ENCODE measurements at regions not wholly inside any gene's neighbourhood (a gene's known extent, or its start where the extent isn't known, plus 50 kb on each side); places are given as distances from the start of the nearest gene placed in this dataset.
A peak's percentile ranks its signal among the peaks of the same experiment; 100 is the strongest.
"Not testable (repeated sequence)": the region's sequence is repeated elsewhere in the genome, so short reads cannot be mapped to it uniquely, and the experiment has no call there.

DNA sequence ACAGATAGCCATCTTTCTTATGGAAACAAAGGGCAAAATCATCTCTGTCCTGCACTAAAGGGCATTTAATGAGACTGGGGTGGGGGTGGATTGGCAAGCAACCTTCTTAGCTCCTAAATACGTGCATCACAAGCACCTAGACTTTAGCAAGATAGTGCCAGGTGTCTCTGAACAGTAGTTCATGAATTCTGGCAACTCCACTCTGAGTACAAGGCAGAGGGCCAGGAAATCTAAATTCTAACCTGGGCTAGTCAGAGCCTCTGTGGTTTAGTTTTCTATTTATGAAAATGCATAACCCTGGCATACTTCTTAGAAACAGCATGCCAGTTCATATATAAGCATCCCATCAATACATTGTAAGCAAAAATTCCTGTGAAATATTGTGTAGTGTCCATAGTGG is 788.5 kb downstream of the MCTP2 start:
- DNase-seq, result no peak

GRCh38 chr15:95021816-95022215 is 790.5 kb downstream of the MCTP2 start:
- DNase-seq, result no peak

DNA sequence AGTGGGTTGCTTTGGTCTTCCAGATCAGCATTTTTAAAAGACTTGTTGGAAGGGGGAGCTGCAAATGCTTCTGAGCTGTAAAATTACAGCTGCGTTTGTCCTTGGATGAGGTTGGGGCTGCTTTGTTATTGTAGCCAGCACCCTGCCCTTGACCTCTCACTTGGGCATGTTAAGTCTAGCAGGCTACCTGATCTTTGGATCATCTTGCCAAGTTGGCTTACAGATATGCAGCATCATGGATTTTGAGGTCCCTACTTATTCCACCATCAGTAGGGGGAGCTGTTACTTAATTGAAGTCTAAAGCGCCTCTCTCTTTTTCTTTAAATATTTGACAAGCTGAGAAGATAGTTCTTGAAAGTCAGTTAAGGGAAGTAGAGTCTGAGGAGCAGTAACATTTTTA is 793.0 kb downstream of the MCTP2 start:
- peak in 1 of 2 donors; percentile 3 for DNase-seq

- DNase-seq, result no peak
Observed at GRCh38 chr15:95025924-95026728, 794.8 kb downstream of the MCTP2 start.

DNA sequence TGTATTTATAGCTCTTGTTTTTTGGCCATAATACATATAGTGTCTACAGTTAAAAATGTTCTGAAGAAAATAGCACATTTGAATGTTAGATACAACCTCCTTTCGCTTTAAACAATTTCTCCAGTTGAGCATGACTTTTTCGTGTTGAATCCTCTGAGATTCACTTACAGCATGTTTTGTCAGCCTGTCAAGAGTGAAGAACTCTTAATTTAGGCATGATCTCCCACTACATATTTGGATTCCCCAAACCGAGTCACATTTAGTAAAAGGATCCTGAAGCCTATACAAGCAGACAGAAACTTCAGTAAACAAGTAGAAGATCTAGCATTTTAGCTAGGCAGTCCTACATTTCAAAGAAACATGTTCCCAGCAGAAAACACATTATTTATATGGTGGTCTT is 796.6 kb downstream of the MCTP2 start:
- no peak for DNase-seq

DNA sequence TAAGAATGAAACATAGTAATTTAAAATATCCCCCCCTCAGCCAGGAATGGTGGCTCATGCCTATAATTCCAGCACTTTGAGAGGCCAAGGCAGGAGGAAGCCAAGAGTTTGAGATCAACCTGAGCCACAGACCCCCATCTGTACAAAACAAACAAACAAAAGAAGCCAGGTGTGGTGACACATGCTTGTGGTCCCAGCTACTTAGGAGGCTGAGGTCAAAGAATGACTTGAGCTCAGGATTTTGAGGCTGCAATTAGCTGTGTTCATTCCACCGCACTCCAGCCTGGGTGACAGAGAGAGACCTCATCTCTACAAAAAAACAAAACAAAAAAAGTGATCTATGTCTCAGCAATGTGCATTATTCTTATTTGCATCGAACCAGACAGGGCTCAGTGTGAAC is 800.8 kb downstream of the MCTP2 start:
- DNase-seq, result no peak

DNA sequence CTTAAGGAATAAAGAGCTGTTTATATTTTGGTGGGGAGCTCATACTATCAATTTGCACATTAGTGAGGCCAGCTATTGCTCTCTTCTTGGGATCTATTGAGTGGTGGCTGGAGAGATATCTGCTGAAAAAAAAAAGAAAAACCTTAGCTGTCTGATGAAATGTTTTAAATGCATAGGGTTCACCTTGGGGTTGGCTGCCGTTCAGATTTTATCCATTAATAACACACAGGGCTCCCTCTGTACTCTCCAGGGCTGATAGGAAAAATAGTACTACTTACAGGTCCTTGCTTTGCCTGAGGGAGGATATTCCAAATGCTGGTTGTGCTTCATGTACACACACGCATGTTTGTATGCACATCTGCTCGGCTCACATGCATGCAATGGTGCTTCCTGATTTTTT is 803.7 kb downstream of the MCTP2 start:
- DNase-seq, result no peak

DNA sequence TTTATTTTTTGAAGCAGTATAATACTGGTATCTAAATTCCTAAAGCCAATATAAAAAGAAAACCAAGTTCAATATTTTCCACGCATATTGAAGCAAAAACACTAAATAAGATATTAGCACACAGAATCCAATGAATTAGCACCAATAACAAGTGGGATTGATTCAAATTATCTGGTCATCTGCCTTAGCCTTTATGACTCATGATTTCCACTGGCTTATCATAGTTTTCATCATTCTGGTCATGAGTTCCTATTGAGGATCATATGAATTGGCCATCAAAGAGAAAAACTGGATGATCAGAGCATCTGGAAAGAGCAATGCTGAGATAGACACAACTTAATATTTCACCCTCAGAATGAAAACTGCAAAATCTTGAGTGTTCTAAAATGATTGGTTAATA is 809.9 kb downstream of the MCTP2 start:
- DNase-seq, result no peak

- not testable (repeated sequence) for DNase-seq
Observed at GRCh38 chr15:95043236-95043932, 812.0 kb downstream of the MCTP2 start.

DNA sequence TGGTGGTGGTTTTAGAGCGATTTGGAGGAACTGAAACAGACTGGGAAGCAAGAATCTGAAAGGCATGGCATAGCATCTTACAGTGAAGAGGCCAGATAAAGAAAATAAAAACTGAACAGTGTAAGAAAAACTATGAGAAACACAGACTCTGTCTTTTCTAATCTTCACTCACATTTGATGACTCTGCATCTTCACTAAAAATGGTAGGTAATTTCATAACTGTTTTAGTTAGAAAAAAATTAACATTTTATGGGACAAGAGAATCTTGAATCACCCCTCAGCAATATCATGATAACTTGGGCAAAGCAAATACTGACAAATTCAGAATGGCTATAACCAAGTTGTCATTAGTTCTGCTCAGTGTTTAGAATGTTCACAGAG is 812.6 kb downstream of the MCTP2 start:
- DNase-seq, result no peak

- DNase-seq, result no peak
Observed at GRCh38 chr15:95044745-95045417, 813.5 kb downstream of the MCTP2 start.

GRCh38 chr15:95051861-95052260 is 820.5 kb downstream of the MCTP2 start:
- no peak for DNase-seq

DNA sequence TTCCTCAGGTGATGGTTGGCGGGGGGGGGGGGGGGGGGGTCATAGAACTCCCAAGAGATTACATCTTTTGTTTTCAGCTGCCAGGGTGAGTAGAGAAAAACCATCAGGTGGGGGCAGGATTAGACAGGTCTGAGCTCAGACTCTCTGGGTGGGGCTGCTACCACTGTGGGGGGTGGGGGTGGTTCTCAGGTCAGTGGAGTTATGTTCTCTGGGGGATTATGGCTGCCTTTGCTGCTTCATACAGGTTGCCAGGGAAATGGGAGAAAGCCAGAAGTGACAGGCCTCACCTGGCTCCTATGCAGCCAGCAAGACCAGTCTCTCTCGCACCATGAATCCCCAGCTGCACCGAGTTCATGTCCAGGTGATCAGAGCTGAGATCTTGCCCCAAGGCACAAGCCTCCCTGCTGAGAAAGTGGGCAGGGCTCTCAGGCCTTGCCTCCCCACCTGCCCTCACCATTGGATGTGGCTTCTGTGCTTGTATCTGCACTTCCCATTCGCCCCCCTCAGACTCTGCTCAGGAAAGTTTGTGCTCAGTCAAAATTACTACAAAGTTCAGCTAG is 828.1 kb downstream of the MCTP2 start:
- DNase-seq, result no peak

DNA sequence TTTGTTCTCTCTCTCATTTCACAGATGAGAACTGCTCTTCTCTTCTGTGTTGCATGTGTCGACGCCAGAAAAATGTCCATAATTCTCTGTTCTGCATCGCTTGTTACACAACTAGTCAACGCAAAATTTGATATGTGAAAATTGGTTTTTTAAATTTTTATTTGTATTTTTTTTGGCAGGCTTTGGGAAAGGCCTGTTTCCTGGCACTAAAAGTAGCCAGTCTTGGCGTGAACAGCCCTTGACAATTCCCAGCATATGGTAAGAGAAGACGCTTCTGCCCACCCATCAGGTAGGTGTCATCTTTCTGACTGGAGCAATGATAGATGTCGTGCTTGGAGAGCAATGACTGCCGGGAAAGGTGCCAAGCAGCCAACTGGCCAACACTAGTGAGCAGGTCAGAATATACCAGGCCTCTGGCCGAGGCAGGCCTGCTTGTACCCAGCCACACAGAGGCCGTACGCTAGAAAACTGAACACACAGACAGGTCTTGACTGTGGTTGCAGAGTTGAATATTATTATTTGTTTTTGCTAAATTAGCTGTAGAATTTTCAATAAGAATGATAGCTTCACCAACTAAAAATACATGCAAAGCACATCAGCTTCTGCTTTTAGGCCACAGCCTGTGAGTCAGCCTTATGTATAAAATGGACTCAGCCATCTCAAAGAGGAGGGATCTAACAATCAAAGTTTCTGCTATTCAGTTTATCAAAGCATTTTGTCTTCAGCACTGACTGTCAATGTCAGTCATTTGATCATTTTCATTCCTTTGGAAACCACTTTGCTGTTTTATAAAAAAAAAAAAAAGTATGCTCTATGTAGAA is 837.5 kb downstream of the MCTP2 start:
- DNase-seq, result no peak

DNA sequence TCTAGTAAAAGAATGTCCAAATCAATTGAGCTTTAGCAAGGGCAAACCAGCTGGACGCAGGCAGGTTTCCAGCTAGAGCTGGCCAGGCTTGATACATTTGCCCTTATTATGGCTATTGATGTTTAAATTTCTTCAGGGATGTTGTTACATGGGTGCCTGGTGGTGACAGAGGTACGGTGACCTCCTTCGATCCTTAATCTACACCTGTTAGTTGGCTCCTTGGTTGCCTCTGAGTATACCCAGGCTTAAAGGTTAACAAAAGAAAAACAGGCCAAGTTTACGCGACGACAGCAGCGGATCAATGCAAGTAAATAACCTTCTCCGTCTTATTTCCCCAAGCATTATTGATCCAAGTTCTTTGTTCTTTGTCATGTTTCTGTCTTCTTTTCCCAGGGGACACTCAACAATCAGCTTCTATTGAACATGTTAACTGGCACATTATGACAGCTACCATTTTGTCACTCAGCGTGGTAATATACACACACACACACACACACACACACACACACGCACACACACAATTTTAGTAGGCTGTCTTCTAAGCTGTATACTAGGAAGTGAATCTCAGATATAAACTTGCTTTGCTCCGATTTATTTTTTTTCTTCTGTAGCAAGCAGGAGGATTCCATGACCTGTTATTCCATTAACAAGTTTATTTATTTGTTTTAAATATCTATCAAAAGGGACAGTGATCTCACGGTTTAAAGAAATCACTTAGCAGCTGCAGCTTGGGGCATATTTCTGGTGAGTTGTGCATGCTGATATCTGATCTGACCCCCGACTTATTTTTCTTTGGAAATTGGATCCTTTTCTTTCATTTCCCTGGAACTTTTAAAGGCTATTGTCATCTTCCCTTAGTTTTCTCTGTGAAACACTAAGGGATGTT is 844.7 kb downstream of the MCTP2 start:
- no peak for DNase-seq

DNA sequence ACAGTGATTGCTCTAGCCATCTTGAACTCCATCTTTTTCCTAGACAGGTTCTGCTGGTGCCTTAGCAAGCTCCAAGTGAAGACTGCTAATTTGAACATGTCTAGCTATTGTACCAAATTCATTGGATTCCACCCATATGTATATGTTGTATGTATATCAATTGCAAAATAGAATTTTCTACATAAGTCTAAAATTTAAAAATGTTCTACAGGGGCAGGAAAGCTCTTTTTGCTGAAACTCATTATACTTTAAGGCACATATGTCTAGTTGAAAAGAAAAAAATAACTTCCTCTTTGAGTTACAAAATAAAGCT is 845.3 kb downstream of the MCTP2 start:
- DNase-seq, result no peak

- no peak for DNase-seq
Observed at GRCh38 chr15:95078003-95078402, 846.6 kb downstream of the MCTP2 start.

DNA sequence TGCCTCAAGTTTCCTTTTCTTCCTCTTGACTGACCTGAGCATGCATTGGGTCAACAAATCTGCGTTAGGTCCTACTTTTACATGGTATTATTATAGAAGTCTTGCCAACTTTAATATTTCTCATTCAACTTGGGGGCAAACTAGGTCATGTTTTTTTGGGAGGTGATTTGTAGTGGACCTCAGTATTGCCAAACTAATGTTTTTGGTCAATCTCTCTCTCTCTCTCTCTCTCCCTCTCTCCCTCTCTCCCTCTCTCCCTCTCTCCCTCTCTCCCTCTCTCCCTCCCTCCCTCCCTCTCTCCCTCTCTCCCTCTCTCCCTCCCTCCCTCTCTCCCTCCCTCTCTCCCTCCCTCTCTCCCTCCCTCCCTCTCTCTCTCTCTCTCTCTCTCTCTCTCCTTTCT is 848.9 kb downstream of the MCTP2 start:
- DNase-seq, result not testable (repeated sequence)

GRCh38 chr15:95085056-95085455 is 853.7 kb downstream of the MCTP2 start:
- no peak for DNase-seq

DNA sequence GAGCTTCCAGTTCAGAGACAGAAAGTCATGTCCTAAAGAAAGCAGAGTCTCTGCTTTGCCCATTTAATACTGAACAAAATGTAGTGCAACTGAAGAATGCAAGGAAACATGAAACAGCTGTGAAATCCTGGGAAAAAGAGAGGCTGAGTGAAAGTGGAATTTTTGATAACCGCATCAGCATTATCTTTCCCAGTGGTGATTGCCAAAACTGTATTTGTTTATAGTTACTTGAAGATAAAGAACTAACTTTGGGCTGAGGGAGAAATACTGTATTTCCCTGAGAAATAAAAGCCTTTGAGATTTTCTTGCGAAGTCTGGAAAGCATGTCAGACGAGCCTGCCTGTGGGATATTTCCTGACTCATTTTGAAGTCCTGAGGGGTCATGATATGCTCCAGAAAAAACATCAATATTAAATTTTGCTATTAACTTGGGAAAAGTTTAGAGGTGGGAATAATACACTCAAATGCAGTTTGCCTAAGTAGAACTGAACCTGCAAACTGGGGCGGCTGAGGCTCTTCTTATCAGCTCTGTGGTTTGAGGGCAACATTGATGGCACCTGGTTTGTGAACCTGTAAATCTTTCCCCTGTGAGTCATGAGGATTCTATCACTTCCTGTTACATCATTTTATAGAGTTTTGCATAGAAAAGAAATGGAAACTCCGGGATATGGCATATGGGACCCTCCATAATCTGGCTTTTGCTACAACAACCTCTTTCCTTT is 855.3 kb downstream of the MCTP2 start:
- DNase-seq, result no peak

DNA sequence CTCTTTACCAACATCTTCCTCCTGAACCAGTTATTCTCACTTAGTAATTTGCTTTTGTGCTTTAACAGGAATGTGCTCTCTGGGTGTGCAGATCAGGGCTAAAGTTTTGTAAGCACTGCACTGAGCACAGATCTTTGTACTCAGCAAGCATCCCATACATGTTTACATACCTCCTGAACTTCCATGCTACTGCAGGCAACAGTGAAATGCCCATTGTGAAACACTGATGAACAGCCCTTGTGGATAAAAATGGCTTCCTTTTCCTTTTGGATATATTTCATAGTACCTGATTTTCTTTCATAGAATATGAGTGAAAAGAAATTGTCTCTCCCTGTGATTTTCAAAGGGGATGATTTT is 855.9 kb downstream of the MCTP2 start:
- DNase-seq, result no peak
